Esophagus (tissue), 2 donors: ENCODE measurements at regions not wholly inside any gene's neighbourhood (a gene's known extent, or its start where the extent isn't known, plus 50 kb on each side); places are given as distances from the start of the nearest gene placed in this dataset.
"Not testable (repeated sequence)": the region's sequence is repeated elsewhere in the genome, so short reads cannot be mapped to it uniquely, and the experiment has no call there.

Experiments used
- H3K27ac ChIP-seq, 2 donors: one replicate each; pipeline ENCODE4 v1.5.1; 2013; ENCODE audit warnings: low read depth in 2 of 2, mild to moderate bottlenecking in 2 of 2, inconsistent platforms in 1 of 2, low read length in 1 of 2, moderate library complexity in 1 of 2
- H3K27me3 ChIP-seq, 2 donors: one replicate each; pipeline ENCODE4 v1.6.1; 2013; ENCODE audit warnings: low read length in 2 of 2, control low read depth in 1 of 2, mild to moderate bottlenecking in 1 of 2; ENCODE audit not compliant: insufficient read depth in 2 of 2, control insufficient read depth in 1 of 2
- H3K36me3 ChIP-seq, 2 donors: one replicate each; pipeline ENCODE4 v1.6.1; 2013; ENCODE audit warnings: low read length in 1 of 2; ENCODE audit not compliant: control insufficient read depth in 2 of 2, insufficient read depth in 2 of 2
- H3K4me1 ChIP-seq, 2 donors: one replicate each; pipeline ENCODE4 v1.6.1; 2013; ENCODE audit warnings: low read length in 1 of 2; ENCODE audit not compliant: control insufficient read depth in 2 of 2, insufficient read depth in 2 of 2
- H3K4me3 ChIP-seq, 2 donors: one replicate each; pipeline ENCODE4 v1.5.1; 2013; ENCODE audit warnings: low read length in 2 of 2, mild to moderate bottlenecking in 2 of 2, low read depth in 1 of 2, moderate library complexity in 1 of 2
- H3K9me3 ChIP-seq, 2 donors: one replicate each; pipeline ENCODE4 v1.6.1; 2013; ENCODE audit warnings: mild to moderate bottlenecking in 2 of 2, low read depth in 1 of 2, low read length in 1 of 2, moderate library complexity in 1 of 2; ENCODE audit not compliant: control insufficient read depth in 2 of 2, insufficient read depth in 1 of 2
- WGBS, 2 donors: extraction: QIAGEN DNeasy Blood & Tissue Kit; methylation state at CpG; one replicate each; pipeline ENCODE4 v1.1.7; 2013; 5-methylcytosine and 5-hydroxymethylcytosine counted together
- donor health status: healthy with polysubstance abuse.
- donor health status: Bipolar disorder and iron deficiency.

DNA sequence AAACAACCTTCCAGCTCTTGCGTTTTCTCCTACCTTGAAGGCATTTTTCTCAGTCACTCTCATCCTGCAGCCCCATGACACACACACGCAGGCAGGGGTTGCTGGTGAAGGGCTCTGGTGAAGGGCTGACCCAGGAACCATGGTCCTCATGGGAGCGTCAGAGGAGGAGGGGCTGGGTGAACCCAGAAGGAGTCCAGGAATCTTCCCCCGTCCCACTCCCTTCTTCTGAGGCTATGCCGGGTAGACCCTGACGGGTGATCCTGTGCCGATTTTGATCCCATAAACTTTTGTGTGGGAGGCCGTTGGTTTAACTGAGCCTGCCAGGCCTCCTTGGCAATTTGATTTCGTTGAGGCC, 278.4 kb upstream of the FOXF1 start:
- no peaks in the 10 kb centered on the region for H3K27me3 ChIP-seq
- no peaks in the 10 kb centered on the region for H3K9me3 ChIP-seq
- 82 to 88% methylated on average over 9 of the region's 9 CpGs for WGBS, 2 donors
- H3K36me3 ChIP-seq, result no peaks in the 10 kb centered on the region
- H3K4me3 ChIP-seq, result no peak overlapping the region
- peaks cover 0 to 2% of the 10 kb centered on the region in 2 donors for H3K4me1 ChIP-seq
- H3K27ac ChIP-seq, result no peak overlapping the region

DNA sequence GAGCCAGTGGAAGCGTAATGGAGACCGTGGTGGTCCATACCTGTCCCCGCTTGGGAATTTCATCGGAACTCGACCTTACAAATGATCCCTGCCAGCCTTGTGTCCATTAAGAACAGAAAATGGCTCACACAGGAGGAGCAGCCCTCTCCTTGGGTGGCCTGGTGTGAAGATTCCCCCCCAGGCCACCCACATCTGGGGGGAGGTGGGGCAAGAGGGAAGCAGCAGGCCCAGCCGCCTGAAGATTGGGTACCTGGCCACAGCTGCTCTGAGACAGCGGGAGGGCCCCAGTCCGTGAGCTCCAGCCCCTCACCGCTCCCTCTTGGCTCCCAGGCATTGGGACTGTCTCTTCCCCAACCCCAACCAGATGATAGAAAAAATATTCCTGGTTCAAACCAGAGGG, 277.8 kb upstream of the FOXF1 start:
- Histone ChIP-seq H3K4me1 (peaks cover 0 to 2% of the 10 kb centered on the region in 2 donors), H3K36me3 (no peaks in the 10 kb centered on the region), H3K9me3 (no peaks in the 10 kb centered on the region), H3K27ac (no peak overlapping the region), H3K4me3 (no peak overlapping the region), H3K27me3 (no peaks in the 10 kb centered on the region)
- WGBS, 2 donors, result 87 to 91% methylated on average over 8 to 9 of the region's 9 CpGs

DNA sequence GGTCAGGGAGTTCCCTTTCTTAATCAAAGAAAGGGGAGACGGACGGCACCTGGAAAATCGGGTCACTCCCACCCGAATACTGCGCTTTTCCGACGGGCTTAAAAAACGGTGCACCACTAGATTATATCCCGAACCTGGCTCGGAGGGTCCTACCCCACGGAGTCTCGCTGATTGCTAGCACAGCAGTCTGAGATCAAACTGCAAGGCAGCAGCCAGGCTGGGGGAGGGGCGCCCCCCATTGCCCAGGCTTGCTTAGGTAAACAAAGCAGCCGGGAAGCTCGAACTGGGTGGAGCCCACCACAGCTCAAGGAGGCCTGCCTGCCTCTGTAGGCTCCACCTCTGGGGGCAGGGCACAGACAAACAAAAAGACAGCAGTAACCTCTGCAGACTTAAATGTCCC, 276.8 kb upstream of the FOXF1 start:
- H3K4me3 ChIP-seq, H3K9me3 ChIP-seq, H3K27me3 ChIP-seq, H3K27ac ChIP-seq, H3K36me3 ChIP-seq, H3K4me1 ChIP-seq: not testable (repeated sequence)
- WGBS, 2 donors, result 69% methylated on average over 15 of the region's 15 CpGs

DNA sequence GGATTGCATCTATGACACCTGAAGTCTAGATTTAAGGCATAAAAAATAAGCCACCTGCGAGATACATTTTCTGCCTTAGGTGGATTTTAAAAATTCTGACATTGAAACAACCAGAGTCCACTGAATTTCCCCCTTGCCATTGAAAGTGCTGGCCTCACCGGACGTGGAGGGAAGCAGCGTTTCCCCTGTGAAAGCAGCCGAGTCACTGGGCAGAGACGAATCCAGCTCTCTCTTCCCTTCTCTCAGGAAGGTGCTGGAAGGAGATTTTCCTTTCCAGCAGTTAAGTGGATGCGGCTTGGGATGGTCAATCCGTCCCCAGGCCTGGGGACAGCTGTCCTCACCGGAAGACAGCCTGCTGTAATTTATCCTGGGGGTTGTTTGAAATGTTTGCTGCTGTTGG, 270.9 kb upstream of the FOXF1 start:
- WGBS, 2 donors, result 32 to 42% methylated on average over 9 of the region's 9 CpGs
- H3K27me3 ChIP-seq, result no peaks in the 10 kb centered on the region
- no peaks in the 10 kb centered on the region for H3K36me3 ChIP-seq
- no peak overlapping the region for H3K4me3 ChIP-seq
- peak overlapping the region in 1 of 2 donors; percentile 10 for H3K27ac ChIP-seq
- H3K9me3 ChIP-seq, result peaks cover 0 to 3% of the 10 kb centered on the region in 2 donors
- peaks cover 0 to 3% of the 10 kb centered on the region in 2 donors for H3K4me1 ChIP-seq

DNA sequence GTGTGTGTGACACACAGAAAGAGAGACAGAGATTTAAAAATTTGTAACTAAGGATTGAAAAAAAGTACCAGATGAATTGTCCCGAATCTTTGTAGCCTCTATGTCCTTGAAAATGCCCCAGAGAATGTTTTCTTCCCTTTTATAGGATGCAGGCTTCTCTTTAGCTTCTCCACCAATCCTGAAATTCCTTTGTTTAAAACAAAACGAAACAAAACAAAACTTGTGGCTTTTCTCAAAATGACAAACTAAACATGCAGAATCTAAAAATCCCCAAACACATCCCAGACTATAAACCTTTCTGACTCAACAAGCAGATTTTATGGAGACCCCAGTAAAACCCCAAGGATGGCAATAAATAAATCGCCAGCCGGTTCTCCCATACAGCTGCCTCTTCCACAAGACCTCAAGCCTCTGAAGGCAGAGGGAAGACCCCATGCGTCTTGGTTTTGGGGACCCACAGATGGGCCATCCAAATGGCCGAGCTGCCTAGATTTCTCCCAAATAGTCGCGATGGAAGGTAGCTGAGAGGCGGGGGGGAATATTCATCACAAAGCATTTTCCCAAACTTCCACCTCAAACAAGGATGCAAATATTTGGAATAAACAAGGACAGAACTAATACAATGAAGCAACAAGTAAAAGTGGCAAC, 269.5 kb upstream of the FOXF1 start:
- Histone ChIP-seq H3K4me1 (peaks cover 0 to 3% of the 10 kb centered on the region in 2 donors), H3K36me3 (no peaks in the 10 kb centered on the region), H3K27ac (no peak overlapping the region), H3K27me3 (no peaks in the 10 kb centered on the region), H3K9me3 (peaks cover 0 to 5% of the 10 kb centered on the region in 2 donors), H3K4me3 (no peak overlapping the region)
- 48 to 58% methylated on average over 9 of the region's 9 CpGs for WGBS, 2 donors

DNA sequence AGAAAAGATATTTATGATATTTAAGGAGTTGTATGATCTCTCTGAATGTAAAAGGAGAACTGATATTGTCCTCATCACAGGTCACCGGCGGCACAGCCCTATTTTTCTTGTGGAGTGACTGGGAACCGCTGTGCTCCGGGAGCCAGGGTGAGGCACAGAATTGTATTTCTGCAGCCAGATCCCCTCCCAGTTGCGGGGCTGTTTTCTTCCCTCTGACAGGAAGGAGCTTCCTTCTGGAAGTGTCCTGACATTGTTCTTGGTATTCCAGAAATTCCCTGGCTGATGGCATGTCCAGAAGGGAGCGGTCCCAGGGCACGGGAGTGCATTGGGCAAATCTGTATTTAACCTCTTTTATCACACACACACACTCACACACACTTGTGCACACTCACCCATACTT, 268.6 kb upstream of the FOXF1 start:
- Histone ChIP-seq H3K36me3 (no peaks in the 10 kb centered on the region), H3K9me3 (peaks cover 0 to 5% of the 10 kb centered on the region in 2 donors), H3K4me3 (no peak overlapping the region), H3K27ac (no peak overlapping the region), H3K4me1 (peaks cover 0 to 3% of the 10 kb centered on the region in 2 donors), H3K27me3 (no peaks in the 10 kb centered on the region)
- 34 to 51% methylated on average over 7 of the region's 7 CpGs for WGBS, 2 donors

DNA sequence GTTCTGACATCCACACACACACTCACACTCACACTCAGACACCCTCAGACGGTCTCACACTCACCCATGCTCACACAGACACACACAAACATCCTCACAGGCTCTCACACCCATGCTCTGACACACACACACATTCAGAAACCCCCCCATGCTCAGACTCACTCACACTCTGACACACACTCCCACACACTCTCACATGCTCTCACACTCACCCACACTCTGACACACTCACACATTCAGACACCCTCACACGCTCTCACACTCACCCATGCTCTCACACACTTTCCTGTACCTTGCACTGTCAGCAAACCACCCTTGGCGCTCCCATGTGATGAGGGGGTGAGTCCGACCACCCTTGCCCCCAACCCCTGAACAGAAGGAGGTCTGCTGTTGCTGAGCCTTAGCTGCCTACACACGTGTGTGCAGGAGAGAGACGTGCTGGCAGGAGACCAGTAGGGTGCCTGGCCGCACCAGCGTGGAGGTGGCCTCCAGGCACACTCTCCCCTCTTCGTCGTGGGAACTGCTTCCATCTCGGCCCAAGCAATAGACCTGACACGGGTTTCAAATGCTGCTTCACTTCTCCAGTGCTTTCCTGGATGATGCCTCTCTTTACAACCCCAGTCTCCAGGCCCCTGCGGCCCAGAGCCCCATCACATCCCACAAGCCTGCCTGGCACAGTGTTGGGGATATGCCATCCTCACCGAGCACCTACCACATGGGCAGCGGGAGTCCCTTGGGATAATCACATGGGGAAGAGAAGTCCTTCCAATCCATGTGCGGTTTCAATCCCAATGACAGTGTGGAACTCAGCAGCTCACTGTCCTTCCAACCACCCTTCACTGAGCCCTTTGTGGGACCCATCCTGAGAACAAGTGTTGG, 267.8 kb upstream of the FOXF1 start:
- WGBS, 2 donors, result 79 to 81% methylated on average over 16 of the region's 16 CpGs
- no peaks in the 10 kb centered on the region for H3K27me3 ChIP-seq
- peaks cover 0 to 3% of the 10 kb centered on the region in 2 donors for H3K4me1 ChIP-seq
- peaks cover 0 to 5% of the 10 kb centered on the region in 2 donors for H3K9me3 ChIP-seq
- no peak overlapping the region for H3K4me3 ChIP-seq
- H3K36me3 ChIP-seq, result no peaks in the 10 kb centered on the region
- no peak overlapping the region for H3K27ac ChIP-seq

DNA sequence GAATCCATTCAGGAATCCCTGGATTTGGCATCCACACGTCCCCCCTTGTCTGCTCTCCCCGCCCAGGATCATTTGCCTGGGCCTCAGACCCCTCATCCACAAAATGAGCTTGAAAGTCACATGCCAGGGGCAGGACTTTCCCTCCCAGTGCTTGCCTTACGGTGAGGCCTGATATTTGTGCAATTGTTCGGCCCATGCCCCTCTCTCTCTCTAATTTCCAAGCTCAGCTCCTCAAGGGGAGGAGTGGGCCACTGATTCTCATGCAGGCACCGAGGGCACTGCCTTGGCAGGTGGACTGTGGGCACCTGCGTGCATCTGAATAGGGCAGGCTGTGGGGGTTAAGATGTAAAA, 267.2 kb upstream of the FOXF1 start:
- Histone ChIP-seq H3K27ac (no peak overlapping the region), H3K4me3 (no peak overlapping the region), H3K27me3 (no peaks in the 10 kb centered on the region), H3K4me1 (peaks cover 0 to 3% of the 10 kb centered on the region in 2 donors), H3K9me3 (peaks cover 0 to 5% of the 10 kb centered on the region in 2 donors), H3K36me3 (no peaks in the 10 kb centered on the region)
- WGBS, 2 donors, result 76 to 77% methylated on average over 6 of the region's 6 CpGs

DNA sequence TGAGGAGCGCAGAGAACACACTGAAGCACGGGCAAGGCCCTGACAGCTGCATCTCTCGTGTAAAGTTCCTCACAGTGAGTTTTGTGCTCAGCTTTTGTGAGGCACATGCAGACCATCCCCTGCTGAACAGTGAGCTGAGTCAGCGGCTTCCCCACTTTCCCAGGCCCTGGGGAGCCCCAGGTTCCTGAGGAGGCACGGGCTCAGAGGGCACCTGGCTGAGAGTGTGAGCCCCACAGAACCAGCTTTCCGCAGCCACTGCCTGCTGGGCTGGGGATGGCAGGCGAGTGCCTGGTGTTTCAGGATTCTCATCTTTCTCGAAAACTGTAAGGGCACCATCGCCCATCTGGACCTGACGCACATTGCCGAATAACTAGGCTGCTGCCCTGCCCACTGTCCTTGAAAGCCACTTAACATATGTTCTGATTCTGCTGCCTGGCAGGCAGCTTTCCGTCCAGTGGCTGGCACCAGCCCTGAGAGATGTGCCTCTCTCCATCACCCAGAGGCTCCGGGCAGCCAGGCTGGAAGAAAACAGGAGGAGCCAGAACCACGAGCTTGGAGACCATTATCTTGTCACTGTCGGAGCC, 266.7 kb upstream of the FOXF1 start:
- no peaks in the 10 kb centered on the region for H3K27me3 ChIP-seq

More for the DNA sequence above, 266.7 kb upstream of the FOXF1 start:
- Histone ChIP-seq H3K36me3 (no peaks in the 10 kb centered on the region), H3K4me1 (peaks cover 0 to 3% of the 10 kb centered on the region in 2 donors), H3K4me3 (no peak overlapping the region), H3K27ac (no peak overlapping the region), H3K9me3 (peaks cover 0 to 5% of the 10 kb centered on the region in 2 donors)
- 77 to 78% methylated on average over 13 to 15 of the region's 15 CpGs for WGBS, 2 donors
